ENCODE measurements at regions not wholly inside any gene's neighbourhood (a gene's known extent, or its start where the extent isn't known, plus 50 kb on each side); places are given as distances from the start of the nearest gene placed in this dataset.
"Not testable (repeated sequence)": the region's sequence is repeated elsewhere in the genome, so short reads cannot be mapped to it uniquely, and the experiment has no call there.

DNA sequence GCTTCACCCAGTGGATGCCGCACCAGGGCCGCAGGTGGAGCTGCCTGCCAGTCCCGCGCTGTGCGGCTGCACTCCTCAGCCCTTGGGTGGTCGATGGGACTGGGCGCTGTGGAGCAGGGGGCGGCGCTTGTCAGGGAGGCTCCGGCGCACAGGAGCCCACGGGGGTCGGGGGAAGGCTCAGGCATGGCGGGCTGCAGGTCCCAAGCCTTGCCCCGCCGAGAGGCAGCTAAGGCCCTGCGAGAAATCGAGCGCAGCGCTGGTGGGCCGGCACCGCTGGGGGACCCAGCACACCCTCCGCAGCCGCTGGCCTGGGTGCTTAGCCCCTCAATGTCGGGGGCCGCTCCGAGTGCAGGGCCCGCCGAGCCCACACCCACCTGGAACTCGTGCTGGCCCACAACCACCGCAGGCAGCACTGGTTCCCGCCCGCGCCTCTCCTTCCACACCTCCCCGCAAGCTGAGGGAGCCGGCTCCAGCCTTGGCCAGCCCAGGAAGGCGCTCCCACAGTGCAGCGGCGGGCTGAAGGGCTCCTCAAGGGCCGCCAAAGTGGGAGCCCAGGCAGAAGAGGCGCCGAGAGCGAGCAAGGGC lies 725.5 kb upstream of the CA10 start:
- TF ChIP-seq, protein P1, sequence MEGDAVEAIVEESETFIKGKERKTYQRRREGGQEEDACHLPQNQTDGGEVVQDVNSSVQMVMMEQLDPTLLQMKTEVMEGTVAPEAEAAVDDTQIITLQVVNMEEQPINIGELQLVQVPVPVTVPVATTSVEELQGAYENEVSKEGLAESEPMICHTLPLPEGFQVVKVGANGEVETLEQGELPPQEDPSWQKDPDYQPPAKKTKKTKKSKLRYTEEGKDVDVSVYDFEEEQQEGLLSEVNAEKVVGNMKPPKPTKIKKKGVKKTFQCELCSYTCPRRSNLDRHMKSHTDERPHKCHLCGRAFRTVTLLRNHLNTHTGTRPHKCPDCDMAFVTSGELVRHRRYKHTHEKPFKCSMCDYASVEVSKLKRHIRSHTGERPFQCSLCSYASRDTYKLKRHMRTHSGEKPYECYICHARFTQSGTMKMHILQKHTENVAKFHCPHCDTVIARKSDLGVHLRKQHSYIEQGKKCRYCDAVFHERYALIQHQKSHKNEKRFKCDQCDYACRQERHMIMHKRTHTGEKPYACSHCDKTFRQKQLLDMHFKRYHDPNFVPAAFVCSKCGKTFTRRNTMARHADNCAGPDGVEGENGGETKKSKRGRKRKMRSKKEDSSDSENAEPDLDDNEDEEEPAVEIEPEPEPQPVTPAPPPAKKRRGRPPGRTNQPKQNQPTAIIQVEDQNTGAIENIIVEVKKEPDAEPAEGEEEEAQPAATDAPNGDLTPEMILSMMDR (conservative IDR thresholded peaks at IDR 0.05; ENCODE audit: low read depth in 2 of 2) = not testable (repeated sequence)
- not testable (repeated sequence) for TF ChIP-seq EZH2phosphoT487 (IDR thresholded peaks at IDR 0.05; ENCODE audit: unreplicated experiment); REST (IDR thresholded peaks at IDR 0.05; ENCODE audit: unreplicated experiment); EZH2 (IDR thresholded peaks at IDR 0.05; ENCODE audit: low read depth, unreplicated experiment)

Data from GM23338 (cell line).